ENCODE measurements at regions not wholly inside any gene's neighbourhood (a gene's known extent, or its start where the extent isn't known, plus 50 kb on each side); places are given as distances from the start of the nearest gene placed in this dataset.

DNA sequence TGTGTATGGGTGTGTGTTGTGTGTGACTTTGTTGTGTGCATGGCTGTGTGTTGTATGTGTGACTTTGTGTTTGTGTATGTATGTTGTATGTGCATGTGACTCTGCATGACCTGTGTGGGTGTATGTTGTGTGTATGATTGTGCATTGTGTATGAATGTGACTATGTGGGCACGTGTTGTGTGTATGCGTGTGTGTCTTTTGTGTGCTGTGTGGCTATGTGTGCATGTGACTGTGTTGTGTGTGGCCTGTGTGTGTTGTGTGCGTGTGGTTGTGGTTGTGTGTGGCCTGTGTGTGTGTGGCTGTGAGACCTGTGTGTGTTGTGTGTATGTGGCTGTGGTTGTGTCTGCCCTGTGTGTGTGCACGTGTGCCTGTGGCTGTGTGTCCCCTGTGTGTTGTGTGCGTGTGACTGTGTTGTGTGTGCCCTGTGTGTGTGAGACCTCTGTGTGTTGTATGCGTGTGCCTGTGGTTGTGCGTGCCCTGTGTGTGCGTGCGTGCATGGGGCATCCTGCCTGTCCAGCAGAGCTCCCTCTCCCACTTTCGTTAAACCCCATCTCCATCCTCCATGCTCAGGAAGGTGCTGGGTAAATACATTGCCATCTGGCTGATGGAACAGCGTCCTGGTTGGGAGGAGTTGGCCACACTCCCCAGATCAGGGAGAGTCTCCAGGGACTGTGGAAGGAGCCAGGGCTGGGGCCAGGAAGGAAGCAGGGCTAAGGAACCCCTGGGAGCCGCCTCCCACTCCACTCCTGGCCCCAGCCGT is 90.1 kb upstream of the GSE1 start:
- H3K27ac ChIP-seq (ENCODE audit: low read length) = no peak overlapping the region
- H3K27me3 ChIP-seq (ENCODE audit: control insufficient read depth, insufficient read depth, low read length) = no peaks in the 10 kb centered on the region
- no CpG with 5 or more reads among the region's 13 CpGs for WGBS (ENCODE audit: insufficient coverage, insufficient read length)
- no peaks in the 10 kb centered on the region for H3K9me3 ChIP-seq (ENCODE audit: control insufficient read depth, insufficient read depth, low read length)
- no peaks in the 10 kb centered on the region for H3K36me3 ChIP-seq (ENCODE audit: control insufficient read depth, insufficient read depth, low read length)
- no peak for DNase-seq (ENCODE audit: low read depth, low spot score)
- H3K4me1 ChIP-seq (ENCODE audit: control insufficient read depth, insufficient read depth, low read length) = peaks cover 15% of the 10 kb centered on the region
- no peak overlapping the region for H3K4me3 ChIP-seq (ENCODE audit: low read length)

DNA sequence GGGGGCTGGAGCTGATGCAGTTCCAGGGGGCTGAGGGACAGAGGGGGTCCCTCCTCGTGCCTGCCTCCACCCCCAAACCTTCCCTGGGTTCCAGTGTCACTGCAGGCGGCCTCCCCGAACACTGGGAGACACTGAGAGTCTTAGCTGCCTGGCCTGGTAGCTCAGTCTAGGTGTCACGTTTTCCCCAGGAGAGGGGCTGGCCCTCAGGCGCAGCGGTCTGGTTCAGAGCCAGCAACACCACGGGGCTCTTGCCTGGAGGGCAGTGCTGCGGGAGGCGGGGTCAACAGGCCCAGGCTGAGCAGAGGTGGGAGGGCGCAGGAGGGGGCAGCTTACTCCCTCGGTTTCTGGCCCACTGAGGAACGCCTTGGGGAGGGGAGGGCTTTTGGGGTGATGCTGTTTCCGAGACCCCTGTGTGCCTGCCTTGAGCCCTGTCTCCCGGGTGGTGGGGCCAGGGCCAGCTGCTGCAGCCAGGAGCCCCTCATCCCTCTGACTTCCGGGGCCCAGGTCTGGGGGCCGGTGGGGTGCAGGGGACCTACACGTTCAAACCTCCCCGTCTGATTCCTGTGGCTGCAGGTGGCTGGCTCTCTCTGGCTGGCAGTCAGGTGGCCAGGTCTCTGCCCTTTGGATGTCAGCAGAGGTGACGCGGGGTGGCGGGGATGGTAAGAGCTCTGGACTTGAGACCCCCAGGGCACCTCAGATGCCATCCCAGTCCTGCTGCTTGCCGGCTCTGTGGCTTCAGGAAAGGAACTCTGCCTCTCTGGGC is 89.3 kb upstream of the GSE1 start:
- DNase-seq (ENCODE audit: low read depth, low spot score) = no peak
- WGBS (ENCODE audit: insufficient coverage, insufficient read length) = no CpG with 5 or more reads among the region's 22 CpGs
- no peak overlapping the region for H3K27ac ChIP-seq (ENCODE audit: low read length)

GRCh38 chr16:85524365-85524629 is 88.8 kb upstream of the GSE1 start:
- Histone ChIP-seq H3K4me1 (ENCODE audit: control insufficient read depth, insufficient read depth, low read length) (peaks cover 15% of the 10 kb centered on the region), H3K27me3 (ENCODE audit: control insufficient read depth, insufficient read depth, low read length) (no peaks in the 10 kb centered on the region), H3K9me3 (ENCODE audit: control insufficient read depth, insufficient read depth, low read length) (no peaks in the 10 kb centered on the region), H3K4me3 (ENCODE audit: low read length) (no peak overlapping the region), H3K27ac (ENCODE audit: low read length) (no peak overlapping the region), H3K36me3 (ENCODE audit: control insufficient read depth, insufficient read depth, low read length) (no peaks in the 10 kb centered on the region)
- DNase-seq (ENCODE audit: low read depth, low spot score) = no peak
- WGBS (ENCODE audit: insufficient coverage, insufficient read length) = no CpG with 5 or more reads among the region's 8 CpGs

More for the DNA sequence above, 89.3 kb upstream of the GSE1 start:
- no peaks in the 10 kb centered on the region for H3K36me3 ChIP-seq (ENCODE audit: control insufficient read depth, insufficient read depth, low read length)
- peaks cover 15% of the 10 kb centered on the region for H3K4me1 ChIP-seq (ENCODE audit: control insufficient read depth, insufficient read depth, low read length)
- no peaks in the 10 kb centered on the region for H3K9me3 ChIP-seq (ENCODE audit: control insufficient read depth, insufficient read depth, low read length)
- H3K4me3 ChIP-seq (ENCODE audit: low read length) = no peak overlapping the region
- no peaks in the 10 kb centered on the region for H3K27me3 ChIP-seq (ENCODE audit: control insufficient read depth, insufficient read depth, low read length)

- H3K4me3 ChIP-seq (ENCODE audit: low read length) = no peak overlapping the region
- no peak overlapping the region for H3K27ac ChIP-seq (ENCODE audit: low read length)
- no CpG with 5 or more reads among the region's 29 CpGs for WGBS (ENCODE audit: insufficient coverage, insufficient read length)
- no peaks in the 10 kb centered on the region for H3K9me3 ChIP-seq (ENCODE audit: control insufficient read depth, insufficient read depth, low read length)
- no peaks in the 10 kb centered on the region for H3K36me3 ChIP-seq (ENCODE audit: control insufficient read depth, insufficient read depth, low read length)
- no peaks in the 10 kb centered on the region for H3K27me3 ChIP-seq (ENCODE audit: control insufficient read depth, insufficient read depth, low read length)
- peaks cover 15% of the 10 kb centered on the region for H3K4me1 ChIP-seq (ENCODE audit: control insufficient read depth, insufficient read depth, low read length)
- DNase-seq (ENCODE audit: low read depth, low spot score) = no peak
These were observed 88.3 kb upstream of the GSE1 start for GRCh38 chr16:85524630-85525419.

- WGBS (ENCODE audit: insufficient coverage, insufficient read length) = no CpG with 5 or more reads among the region's 12 CpGs
- Histone ChIP-seq H3K27ac (ENCODE audit: low read length) (no peak overlapping the region), H3K27me3 (ENCODE audit: control insufficient read depth, insufficient read depth, low read length) (no peaks in the 10 kb centered on the region), H3K4me3 (ENCODE audit: low read length) (no peak overlapping the region), H3K36me3 (ENCODE audit: control insufficient read depth, insufficient read depth, low read length) (no peaks in the 10 kb centered on the region), H3K9me3 (ENCODE audit: control insufficient read depth, insufficient read depth, low read length) (no peaks in the 10 kb centered on the region), H3K4me1 (ENCODE audit: control insufficient read depth, insufficient read depth, low read length) (peaks cover 15% of the 10 kb centered on the region)
- no peak for DNase-seq (ENCODE audit: low read depth, low spot score)
These were observed 87.5 kb upstream of the GSE1 start for GRCh38 chr16:85525420-85526184.

GRCh38 chr16:85526185-85526974 is 86.7 kb upstream of the GSE1 start:
- no CpG with 5 or more reads among the region's 20 CpGs for WGBS (ENCODE audit: insufficient coverage, insufficient read length)
- peaks cover 15% of the 10 kb centered on the region for H3K4me1 ChIP-seq (ENCODE audit: control insufficient read depth, insufficient read depth, low read length)
- H3K36me3 ChIP-seq (ENCODE audit: control insufficient read depth, insufficient read depth, low read length) = no peaks in the 10 kb centered on the region
- no peaks in the 10 kb centered on the region for H3K9me3 ChIP-seq (ENCODE audit: control insufficient read depth, insufficient read depth, low read length)
- no peaks in the 10 kb centered on the region for H3K27me3 ChIP-seq (ENCODE audit: control insufficient read depth, insufficient read depth, low read length)
- DNase-seq (ENCODE audit: low read depth, low spot score) = no peak
- H3K4me3 ChIP-seq (ENCODE audit: low read length) = no peak overlapping the region
- H3K27ac ChIP-seq (ENCODE audit: low read length) = no peak overlapping the region

DNA sequence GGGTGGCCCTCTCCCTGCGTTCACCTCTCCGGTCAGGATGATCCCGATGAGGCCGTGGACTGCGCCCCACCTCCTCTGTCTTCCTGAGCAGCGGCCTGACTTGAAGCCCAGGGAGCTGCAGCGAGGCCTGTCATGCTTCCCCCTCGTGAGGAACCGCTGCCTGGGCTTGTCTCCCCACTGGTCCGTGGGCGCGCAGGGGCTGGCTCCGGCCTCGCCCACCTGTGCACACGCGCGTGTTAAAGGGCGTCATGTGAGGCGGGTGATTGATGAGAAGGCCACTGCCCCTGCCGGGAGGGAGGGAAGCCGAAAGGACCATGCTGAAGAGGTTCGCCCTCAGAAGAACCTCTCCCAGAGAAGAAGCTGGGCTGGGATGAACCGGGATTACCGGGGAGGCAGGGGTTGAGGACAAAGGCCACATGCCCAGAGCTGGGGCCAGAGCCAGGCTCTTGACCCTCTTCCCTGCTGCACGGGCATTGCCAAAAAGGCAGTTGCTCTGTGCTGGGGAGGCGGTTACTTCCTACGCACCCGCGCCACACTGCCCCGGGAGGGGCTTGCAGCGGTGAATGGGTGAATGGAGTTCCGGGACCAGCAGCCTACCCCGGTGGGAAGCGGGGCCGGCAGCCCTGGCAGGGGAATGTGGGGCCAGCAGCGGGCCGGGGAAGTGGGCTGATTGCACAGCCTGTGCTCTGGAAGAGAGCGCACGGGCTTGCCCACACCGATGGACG is 85.9 kb upstream of the GSE1 start:
- DNase-seq (ENCODE audit: low read depth, low spot score) = no peak
- Histone ChIP-seq H3K4me1 (ENCODE audit: control insufficient read depth, insufficient read depth, low read length) (peaks cover 15% of the 10 kb centered on the region), H3K27me3 (ENCODE audit: control insufficient read depth, insufficient read depth, low read length) (no peaks in the 10 kb centered on the region), H3K9me3 (ENCODE audit: control insufficient read depth, insufficient read depth, low read length) (no peaks in the 10 kb centered on the region), H3K27ac (ENCODE audit: low read length) (no peak overlapping the region), H3K36me3 (ENCODE audit: control insufficient read depth, insufficient read depth, low read length) (no peaks in the 10 kb centered on the region), H3K4me3 (ENCODE audit: low read length) (no peak overlapping the region)
- no CpG with 5 or more reads among the region's 41 CpGs for WGBS (ENCODE audit: insufficient coverage, insufficient read length)

GRCh38 chr16:85527767-85528297 is 85.3 kb upstream of the GSE1 start:
- no peak overlapping the region for H3K27ac ChIP-seq (ENCODE audit: low read length)
- no peak overlapping the region for H3K4me3 ChIP-seq (ENCODE audit: low read length)
- 100% methylated on average over 1 of the region's 11 CpGs for WGBS (ENCODE audit: insufficient coverage, insufficient read length)
- no peaks in the 10 kb centered on the region for H3K27me3 ChIP-seq (ENCODE audit: control insufficient read depth, insufficient read depth, low read length)
- H3K9me3 ChIP-seq (ENCODE audit: control insufficient read depth, insufficient read depth, low read length) = no peaks in the 10 kb centered on the region
- H3K4me1 ChIP-seq (ENCODE audit: control insufficient read depth, insufficient read depth, low read length) = peaks cover 15% of the 10 kb centered on the region
- H3K36me3 ChIP-seq (ENCODE audit: control insufficient read depth, insufficient read depth, low read length) = no peaks in the 10 kb centered on the region
- DNase-seq (ENCODE audit: low read depth, low spot score) = no peak

Measured in iPS DF 6.9 (cell line).